22Rv1 (cell line): ENCODE measurements at regions not wholly inside any gene's neighbourhood (a gene's known extent, or its start where the extent isn't known, plus 50 kb on each side); places are given as distances from the start of the nearest gene placed in this dataset.

Experiments
- CTCF ChIP-seq: fragments of 450-650 bp; IDR thresholded peaks from 2 replicates; pipeline ENCODE4 v1.5.1; 2017; ENCODE audit warnings: mild to moderate bottlenecking
- ZFX ChIP-seq: fragments of 450-650 bp; IDR thresholded peaks from 2 replicates; pipeline ENCODE4 v1.6.1; 2017; ENCODE audit warnings: antibody characterized with exemption, borderline replicate concordance

- TF ChIP-seq CTCF (no peak), ZFX (no peak)
These were observed 124.8 kb upstream of the CNTN5 start for GRCh38 chr11:98895936-98896335.
